GM06990 (cell line): ENCODE measurements at regions not wholly inside any gene's neighbourhood (a gene's known extent, or its start where the extent isn't known, plus 50 kb on each side); places are given as distances from the start of the nearest gene placed in this dataset.

ENCODE experiments used
- DNase-seq: peaks from one replicate; pipeline ENCODE4 v3.0.0-alpha.2; 2011; ENCODE audit not compliant: insufficient read length; ENCODE audit errors: extremely low read depth
- H3K27me3 ChIP-seq: replicated peaks from 2 replicates; pipeline ENCODE4 v1.6.0; 2011; ENCODE audit warnings: low read length; ENCODE audit not compliant: control insufficient read depth, insufficient read depth
- H3K36me3 ChIP-seq: 2 replicates; pipeline ENCODE4 v1.5.1; 2011; ENCODE audit warnings: low read length; ENCODE audit not compliant: control insufficient read depth, insufficient read depth
- H3K4me3 ChIP-seq: replicated peaks from 2 replicates; pipeline ENCODE4 v1.5.1; 2011; ENCODE audit warnings: low read depth, mild to moderate bottlenecking, control low read depth, low read length
- CTCF ChIP-seq: IDR thresholded peaks from 2 replicates; pipeline ENCODE4 v1.5.1; 2011; ENCODE audit warnings: low read length, control low read depth, mild to moderate bottlenecking, inconsistent platforms; ENCODE audit not compliant: insufficient read depth, poor library complexity, severe bottlenecking

GRCh38 chr18:7394050-7394659 lies 163.3 kb downstream of the LRRC30 start:
- DNase-seq: no peak
- Histone ChIP-seq H3K36me3 (no peaks in the 10 kb centered on the region), H3K4me3 (no peak overlapping the region), H3K27me3 (no peaks in the 10 kb centered on the region)
- TF ChIP-seq CTCF: no peak

- Histone ChIP-seq H3K4me3 (no peak overlapping the region), H3K27me3 (no peaks in the 10 kb centered on the region), H3K36me3 (no peaks in the 10 kb centered on the region)
- TF ChIP-seq CTCF: no peak
- DNase-seq: no peak
Measured at GRCh38 chr18:7395566-7395965, 164.7 kb downstream of the LRRC30 start.

- Histone ChIP-seq H3K36me3 (no peaks in the 10 kb centered on the region), H3K27me3 (no peaks in the 10 kb centered on the region), H3K4me3 (no peak overlapping the region)
- TF ChIP-seq CTCF: no peak
- no peak for DNase-seq
Measured at GRCh38 chr18:7413906-7414305, 153.2 kb upstream of the PTPRM start.

- no peaks in the 10 kb centered on the region for H3K27me3 ChIP-seq
- TF ChIP-seq CTCF: no peak
Measured at GRCh38 chr18:7414459-7414858, 152.7 kb upstream of the PTPRM start.

GRCh38 chr18:7415081-7415894 lies 151.8 kb upstream of the PTPRM start:
- no peak for DNase-seq
- Histone ChIP-seq H3K4me3 (no peak overlapping the region), H3K36me3 (no peaks in the 10 kb centered on the region), H3K27me3 (no peaks in the 10 kb centered on the region)
- no peak for TF ChIP-seq CTCF

More at GRCh38 chr18:7414459-7414858, 152.7 kb upstream of the PTPRM start:
- no peak for DNase-seq
- H3K4me3 ChIP-seq: no peak overlapping the region
- no peaks in the 10 kb centered on the region for H3K36me3 ChIP-seq
